Stimulated activated CD8-positive, alpha-beta memory T cell treated with anti-CD3 and anti-CD28 coated beads, Interleukin-7, amount 100 ng/mL, for 1 hour (primary cell): ENCODE measurements at regions not wholly inside any gene's neighbourhood (a gene's known extent, or its start where the extent isn't known, plus 50 kb on each side); places are given as distances from the start of the nearest gene placed in this dataset.
"Not testable (repeated sequence)": the region's sequence is repeated elsewhere in the genome, so short reads cannot be mapped to it uniquely, and the experiment has no call there.

Source experiments
- DNase-seq, 2 donors: peaks; one replicate each; pipeline ENCODE4 v3.0.0-alpha.2; 2020; ENCODE audit warnings: low read depth in 2 of 2

- DNase-seq, result not testable (repeated sequence)
These were observed 119.0 kb upstream of the CARMIL1 start for GRCh38 chr6:25160134-25160533.

- DNase-seq, result no peak
These were observed 114.0 kb upstream of the CARMIL1 start for GRCh38 chr6:25165177-25165576.

GRCh38 chr6:25165800-25166199 lies 113.4 kb upstream of the CARMIL1 start:
- no peak for DNase-seq

- DNase-seq, result no peak
These were observed 112.0 kb upstream of the CARMIL1 start for GRCh38 chr6:25166955-25167748.

- no peak for DNase-seq
These were observed 111.2 kb upstream of the CARMIL1 start for GRCh38 chr6:25167961-25168360.

GRCh38 chr6:25168637-25169036 lies 110.5 kb upstream of the CARMIL1 start:
- no peak for DNase-seq

GRCh38 chr6:25169553-25169952 lies 109.6 kb upstream of the CARMIL1 start:
- no peak for DNase-seq

GRCh38 chr6:25169961-25170360 lies 109.2 kb upstream of the CARMIL1 start:
- no peak for DNase-seq

GRCh38 chr6:25170640-25171039 lies 108.5 kb upstream of the CARMIL1 start:
- DNase-seq, result no peak

GRCh38 chr6:25171301-25171700 lies 107.9 kb upstream of the CARMIL1 start:
- DNase-seq, result no peak

GRCh38 chr6:25172819-25173218 lies 106.4 kb upstream of the CARMIL1 start:
- DNase-seq, result no peak

GRCh38 chr6:25173246-25173645 lies 105.9 kb upstream of the CARMIL1 start:
- DNase-seq, result no peak

- no peak for DNase-seq
These were observed 105.2 kb upstream of the CARMIL1 start for GRCh38 chr6:25173951-25174474.

- DNase-seq, result no peak
These were observed 104.5 kb upstream of the CARMIL1 start for GRCh38 chr6:25174678-25175077.

- no peak for DNase-seq
These were observed 104.0 kb upstream of the CARMIL1 start for GRCh38 chr6:25175196-25175595.

GRCh38 chr6:25175681-25176080 lies 103.5 kb upstream of the CARMIL1 start:
- no peak for DNase-seq

GRCh38 chr6:25176466-25176865 lies 102.7 kb upstream of the CARMIL1 start:
- DNase-seq, result no peak

- no peak for DNase-seq
These were observed 101.6 kb upstream of the CARMIL1 start for GRCh38 chr6:25177500-25178028.

- DNase-seq, result no peak
These were observed 100.7 kb upstream of the CARMIL1 start for GRCh38 chr6:25178336-25179035.

- no peak for DNase-seq
These were observed 100.0 kb upstream of the CARMIL1 start for GRCh38 chr6:25179051-25179778.

GRCh38 chr6:25180630-25181349 lies 98.4 kb upstream of the CARMIL1 start:
- no peak for DNase-seq
